ENCODE measurements at regions not wholly inside any gene's neighbourhood (a gene's known extent, or its start where the extent isn't known, plus 50 kb on each side); places are given as distances from the start of the nearest gene placed in this dataset.
"Not testable (repeated sequence)": the region's sequence is repeated elsewhere in the genome, so short reads cannot be mapped to it uniquely, and the experiment has no call there.

DNA sequence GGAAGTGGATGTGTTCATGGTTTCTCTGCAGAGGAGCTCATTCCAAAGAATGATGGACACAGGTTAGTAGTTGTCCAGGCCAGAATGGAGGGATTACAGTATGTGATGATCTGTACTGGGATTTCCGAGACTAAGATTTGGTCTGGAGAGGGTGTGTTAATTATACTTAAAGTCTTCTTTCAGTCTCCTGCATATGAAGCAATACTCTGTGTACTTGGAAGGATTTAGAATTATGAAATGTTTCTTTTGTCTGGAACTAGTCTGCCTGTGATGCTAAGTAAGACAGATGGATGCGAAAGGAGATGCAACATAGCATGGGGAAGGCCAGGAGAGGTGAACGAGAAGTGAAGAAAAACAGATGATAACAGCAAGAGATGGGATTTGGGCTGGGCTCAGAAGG is 305.1 kb upstream of the LYZL1 start:
- intact Hi-C loops (cut with DNase I): no loop called here
- no peak for DNase-seq

DNA sequence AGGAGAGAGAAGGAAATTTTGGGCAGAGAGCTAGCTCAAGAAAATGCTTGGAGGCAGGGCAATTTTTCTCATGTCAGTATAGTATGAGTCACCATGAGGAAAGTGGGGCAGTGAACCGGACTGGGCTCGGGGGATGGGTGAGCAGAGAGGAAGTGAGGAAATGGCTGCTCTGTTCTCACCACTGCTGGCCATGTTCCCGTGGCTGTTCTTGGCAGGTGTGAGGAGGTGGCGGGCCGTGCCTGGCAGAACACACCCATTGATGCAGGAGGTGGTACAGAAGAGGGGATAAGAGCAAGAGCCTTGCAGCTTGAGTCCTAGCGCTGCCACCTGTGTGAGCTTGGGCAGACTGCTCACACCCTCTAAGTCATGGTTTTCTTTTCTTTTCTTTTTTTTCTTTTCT is 304.4 kb upstream of the LYZL1 start:
- intact Hi-C loops (cut with DNase I): no loop called here
- peak in 8 of 10 donors; percentile 30 to 96 (median 70) for DNase-seq

DNA sequence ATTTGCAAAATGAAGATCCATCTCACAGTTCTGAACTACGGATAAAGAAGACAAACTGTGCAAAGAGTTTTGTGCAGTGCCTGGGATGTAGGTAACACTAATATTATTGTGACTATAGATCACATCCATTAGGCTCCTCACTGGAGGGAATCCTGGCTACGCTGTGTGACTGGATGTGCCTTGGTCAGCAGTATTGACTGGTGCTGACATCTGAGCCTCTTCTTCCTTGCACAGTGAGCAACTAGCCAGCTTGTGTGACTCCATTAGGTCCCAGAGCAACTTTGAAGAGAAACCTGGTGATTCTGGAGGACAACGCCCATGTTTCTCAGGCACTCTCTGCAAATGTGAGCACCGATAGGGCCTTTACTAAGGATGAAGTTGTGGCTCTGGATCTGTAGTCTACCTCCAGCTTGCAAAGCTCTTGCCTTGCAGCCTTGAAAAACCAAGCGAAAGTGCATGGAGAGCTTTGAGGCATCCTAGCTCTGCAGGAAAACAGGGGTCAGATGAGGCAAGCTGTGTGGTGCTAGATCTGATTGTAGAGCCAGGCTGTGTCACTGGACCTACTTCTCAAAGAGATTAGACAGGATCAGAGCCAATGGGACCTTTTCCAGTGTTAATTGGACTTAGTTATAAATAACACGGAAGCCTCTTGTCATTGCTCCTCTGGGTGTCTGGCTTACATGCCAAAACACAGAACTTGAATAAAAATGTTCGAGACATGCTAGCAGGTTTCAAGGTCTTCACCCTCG is 303.6 kb upstream of the LYZL1 start:
- DNase-seq: no peak
- intact Hi-C loops (cut with DNase I): no loop called here

DNA sequence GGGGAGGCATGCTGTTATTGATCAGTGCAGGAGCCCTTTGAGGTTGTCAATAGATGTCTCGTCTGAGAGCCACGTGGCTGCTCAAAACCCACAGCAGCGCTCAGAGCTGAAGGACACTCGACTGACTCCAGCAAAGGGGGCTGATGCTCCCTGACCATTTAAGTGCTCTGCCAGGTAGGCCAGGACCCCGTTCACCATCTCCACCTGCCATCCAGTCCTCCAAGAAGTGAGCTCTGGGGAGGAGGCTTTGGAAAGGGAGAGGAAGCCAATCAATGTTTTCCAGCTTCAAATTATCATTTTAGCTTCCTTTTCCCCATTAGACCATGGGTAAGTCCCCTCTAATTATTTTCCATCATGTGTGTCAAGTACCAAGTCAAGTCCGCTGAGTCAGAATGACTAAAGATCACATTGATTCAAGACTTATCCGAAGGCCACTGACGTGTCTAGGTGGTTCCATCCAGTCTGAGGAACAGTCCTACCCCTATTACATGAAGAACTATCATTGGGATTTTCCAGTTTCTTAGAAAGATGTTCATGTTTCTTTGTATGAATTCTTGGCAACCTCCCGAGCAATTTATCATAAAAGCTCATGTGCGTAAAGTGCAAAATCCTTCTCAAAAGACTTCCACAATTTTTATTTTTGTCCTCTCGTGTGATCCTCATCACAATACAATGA is 302.6 kb upstream of the LYZL1 start:
- no peak for DNase-seq
- intact Hi-C loops (cut with DNase I): no loop called here

DNA sequence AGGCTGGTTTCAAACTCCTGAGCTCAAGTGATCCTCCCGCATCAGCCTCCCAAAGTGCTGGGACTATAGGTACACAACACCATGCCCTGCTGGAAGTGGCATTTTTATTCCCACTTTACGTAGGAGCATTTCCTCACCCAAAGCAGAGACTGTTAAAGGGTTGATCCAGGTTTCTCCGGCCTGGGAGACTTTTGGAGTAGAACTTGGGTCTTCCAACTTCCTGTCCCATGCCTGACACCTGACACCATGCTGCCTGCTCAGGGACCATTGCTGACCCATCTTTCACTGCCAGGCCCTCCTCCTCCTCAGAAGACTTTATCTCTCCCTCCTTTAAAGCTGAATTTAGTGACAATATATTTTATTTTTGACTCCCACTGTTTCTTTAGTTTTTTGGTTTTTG is 302.0 kb upstream of the LYZL1 start:
- intact Hi-C loops (cut with DNase I): no loop called here
- DNase-seq: no peak

DNA sequence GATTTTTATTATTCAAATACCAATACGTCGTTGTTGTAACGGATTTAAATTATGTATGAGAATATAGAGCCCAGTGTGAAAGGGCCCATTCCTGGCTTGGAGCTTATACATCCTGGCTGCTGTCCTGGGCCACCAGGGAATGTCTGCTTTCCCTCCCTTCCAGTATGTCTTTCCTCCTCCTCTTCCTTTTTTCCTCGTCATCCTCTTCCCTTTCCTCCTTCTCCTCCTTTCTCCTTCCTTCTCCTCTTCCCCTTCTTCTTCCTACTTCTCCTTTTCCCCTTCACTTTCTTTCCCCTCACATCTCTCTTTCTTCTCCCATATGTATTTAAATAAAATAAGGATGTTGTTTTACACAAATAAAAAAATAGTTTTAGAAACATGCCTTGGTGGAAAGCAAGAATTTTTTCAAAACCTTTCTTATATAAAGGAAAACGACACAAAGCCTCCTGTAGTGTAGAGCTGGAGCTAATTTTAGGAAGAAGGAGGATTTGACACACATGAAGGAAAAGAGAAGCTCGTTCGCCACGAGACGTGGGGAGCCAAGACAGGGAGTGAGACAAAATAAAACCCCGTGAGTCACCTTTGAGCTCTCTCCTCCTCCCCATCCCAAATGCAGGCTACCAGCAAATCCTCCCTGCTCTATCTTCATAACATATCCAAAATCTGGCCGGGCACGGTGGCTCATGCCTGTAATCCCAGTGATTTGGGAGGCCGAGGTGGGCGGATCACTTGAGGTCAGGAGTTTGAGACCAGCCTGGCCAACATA is 301.1 kb upstream of the LYZL1 start:
- intact Hi-C loops (cut with DNase I): no loop called here
- no peak for DNase-seq

DNA sequence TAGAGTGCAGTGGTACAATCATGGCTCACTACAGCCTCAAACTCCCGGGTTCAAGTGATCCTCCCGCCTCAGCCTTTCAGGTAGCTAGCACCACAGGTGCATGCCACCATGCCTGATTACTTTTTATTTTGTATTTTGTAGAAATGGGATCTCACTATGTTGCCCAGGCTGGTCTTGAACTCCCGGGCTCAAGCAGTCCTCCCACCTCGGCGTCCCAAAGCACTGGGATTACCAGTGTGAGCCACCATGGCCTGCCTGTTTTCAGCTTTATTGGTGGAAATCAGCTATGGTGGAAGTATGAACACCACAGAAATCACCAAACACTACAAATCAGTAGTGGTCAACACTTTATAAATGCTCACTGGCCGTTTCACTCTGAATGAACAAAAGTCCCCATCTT is 299.9 kb upstream of the LYZL1 start:
- DNase-seq: no peak
- intact Hi-C loops (cut with DNase I): no loop called here

DNA sequence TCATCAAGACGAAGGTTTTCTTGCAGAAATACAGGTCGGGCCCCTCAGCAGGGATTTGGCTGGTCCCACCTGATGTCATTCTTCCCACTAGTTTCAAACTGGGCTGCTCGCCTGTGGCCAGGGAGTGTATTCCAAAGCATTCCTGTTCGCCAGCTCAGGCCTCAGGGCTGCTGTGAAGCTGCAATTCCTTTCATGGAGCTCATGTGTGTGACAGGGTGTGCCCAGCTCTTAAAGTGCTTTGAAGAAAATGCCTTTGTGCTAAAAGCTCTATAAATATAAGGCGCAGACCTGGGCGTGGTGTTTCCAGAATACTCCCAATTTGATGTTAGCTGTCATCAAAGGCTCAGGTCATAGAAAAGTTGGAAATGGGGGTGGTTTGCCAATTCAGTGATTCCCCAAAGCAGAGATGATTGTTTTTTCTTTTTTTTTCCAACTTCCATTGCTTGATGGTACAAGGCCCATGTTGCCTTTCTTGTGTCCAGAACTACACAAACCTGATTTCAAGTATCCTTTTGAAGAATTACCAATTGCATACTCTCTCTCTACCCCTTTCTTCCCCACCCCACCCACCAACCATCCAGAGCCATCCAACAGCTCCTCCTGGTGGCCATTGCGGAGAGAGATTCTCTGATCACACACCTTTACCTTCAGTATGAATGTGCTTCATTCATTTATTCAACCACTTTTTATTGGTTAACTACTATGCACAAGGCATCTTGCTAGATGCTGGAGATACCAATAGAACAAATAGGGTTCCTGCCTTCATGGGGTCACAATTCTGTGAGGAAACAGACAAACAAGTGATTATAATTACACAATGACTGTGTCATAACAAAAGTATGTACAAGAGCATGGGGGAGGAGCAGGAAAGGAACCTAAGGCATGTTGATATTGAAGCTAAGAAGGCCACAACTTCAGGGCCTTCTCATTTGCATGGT is 297.3 kb upstream of the LYZL1 start:
- intact Hi-C loops (cut with DNase I): loop anchor here (5.0 kb wide), 2 partner anchors 314 to 329 kb away; partner anchors contain the start of gene BAMBI
- peak in 1 of 10 donors; percentile 12 for DNase-seq

DNA sequence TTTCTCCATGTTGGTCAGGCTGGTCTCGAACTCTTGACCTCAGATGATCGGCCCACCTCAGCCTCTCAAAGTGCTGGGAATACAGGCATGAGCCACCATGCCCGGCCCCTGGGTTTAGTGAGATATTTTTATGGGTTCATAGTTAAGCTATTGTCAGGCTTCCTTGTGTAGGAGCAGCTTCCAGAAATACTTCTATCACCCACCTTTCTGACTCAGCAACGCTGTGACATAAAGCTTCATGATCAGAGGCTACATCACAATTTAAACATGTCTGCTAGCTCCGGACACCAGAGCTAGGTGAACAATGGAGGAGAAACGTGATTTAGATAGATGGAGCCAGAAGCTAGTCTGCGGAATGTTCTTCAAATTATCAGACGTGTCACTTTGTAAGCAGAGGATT is 295.8 kb upstream of the LYZL1 start:
- DNase-seq: no peak
- intact Hi-C loops (cut with DNase I): loop anchor here (5.0 kb wide), 2 partner anchors 316 to 331 kb away; partner anchors contain the start of gene BAMBI

DNA sequence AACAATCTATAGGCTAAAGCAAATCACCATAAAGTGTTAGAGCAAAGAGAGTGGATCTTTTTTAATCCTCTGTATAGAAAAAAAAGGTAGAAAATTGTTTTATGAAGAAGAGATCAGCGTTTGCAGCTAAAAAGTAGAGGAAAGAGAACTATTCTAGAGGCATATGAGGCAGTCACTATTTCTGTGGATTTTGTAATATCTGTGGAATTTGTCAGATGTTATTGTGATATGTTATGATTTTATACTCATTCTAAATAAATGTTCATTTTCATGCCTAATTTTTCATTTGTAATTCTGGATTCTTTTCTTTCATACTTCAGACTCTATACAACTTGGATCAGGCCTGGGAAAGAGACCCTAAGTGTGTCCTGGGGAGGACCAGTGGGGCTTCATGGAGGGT is 295.0 kb upstream of the LYZL1 start:
- intact Hi-C loops (cut with DNase I): loop anchor here (5.0 kb wide), 2 partner anchors 317 to 332 kb away; partner anchors contain the start of gene BAMBI

DNA sequence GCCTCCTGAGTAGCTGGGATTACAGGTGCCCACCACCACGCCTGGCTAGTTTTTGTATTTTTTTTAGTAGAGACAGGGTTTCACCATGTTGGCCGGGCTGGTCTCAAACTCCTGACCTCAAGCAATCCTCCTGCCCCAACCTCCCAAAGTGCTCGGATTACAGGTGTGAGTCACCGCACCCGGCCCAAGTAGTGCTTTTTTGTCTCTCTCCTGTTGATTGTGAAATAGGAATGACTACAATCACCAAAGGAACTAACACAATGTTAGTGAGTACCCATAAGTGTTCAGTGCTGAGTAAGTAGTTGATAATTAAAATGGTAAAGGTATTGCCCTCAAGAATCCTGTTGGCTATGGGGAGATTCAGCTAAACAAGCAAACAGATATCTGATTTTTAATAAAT is 294.1 kb upstream of the LYZL1 start:
- not testable (repeated sequence) for DNase-seq
- intact Hi-C loops (cut with DNase I): loop anchor here (5.0 kb wide), 2 partner anchors 318 to 333 kb away; partner anchors contain the start of gene BAMBI

More for the DNA sequence above, 295.0 kb upstream of the LYZL1 start:
- DNase-seq: no peak

DNA sequence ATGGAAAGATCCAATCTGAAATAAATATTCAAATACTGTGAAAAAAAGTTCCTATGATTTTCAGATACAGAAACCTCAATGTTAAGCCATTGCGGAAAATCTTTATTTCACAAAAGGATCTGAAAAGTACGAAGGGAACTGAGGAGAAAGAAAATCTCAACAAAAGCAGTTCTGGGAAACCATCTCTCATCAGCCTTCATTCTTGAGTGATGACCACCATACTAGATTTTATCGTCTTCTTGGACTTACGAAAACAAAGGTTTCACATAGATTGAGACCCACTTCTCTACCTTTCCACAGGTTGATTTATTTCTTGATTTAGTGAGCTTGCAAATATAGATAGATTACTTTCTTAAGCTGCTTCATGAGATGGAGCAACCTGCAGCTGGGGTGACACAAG is 293.4 kb upstream of the LYZL1 start:
- intact Hi-C loops (cut with DNase I): no loop called here
- DNase-seq: no peak

DNA sequence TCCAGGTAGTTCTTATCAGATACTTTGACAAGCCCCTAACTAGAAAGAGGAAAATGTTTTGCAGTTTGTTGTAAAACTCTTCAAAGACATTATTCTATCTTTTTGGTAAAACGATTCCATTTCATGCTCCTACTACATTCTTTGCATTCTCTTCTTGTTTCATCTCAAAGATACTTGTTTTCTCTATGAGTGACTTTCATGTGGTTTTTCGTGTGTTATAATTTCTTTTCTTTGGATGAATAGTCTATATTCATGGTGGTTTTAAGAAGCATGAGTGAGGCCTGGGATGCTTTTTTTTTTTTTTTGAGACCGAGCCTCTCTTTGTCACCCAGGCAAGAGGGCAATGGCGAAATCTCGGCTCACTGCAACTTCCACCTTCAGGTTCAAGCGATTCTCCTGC is 292.5 kb upstream of the LYZL1 start:
- DNase-seq: no peak

DNA sequence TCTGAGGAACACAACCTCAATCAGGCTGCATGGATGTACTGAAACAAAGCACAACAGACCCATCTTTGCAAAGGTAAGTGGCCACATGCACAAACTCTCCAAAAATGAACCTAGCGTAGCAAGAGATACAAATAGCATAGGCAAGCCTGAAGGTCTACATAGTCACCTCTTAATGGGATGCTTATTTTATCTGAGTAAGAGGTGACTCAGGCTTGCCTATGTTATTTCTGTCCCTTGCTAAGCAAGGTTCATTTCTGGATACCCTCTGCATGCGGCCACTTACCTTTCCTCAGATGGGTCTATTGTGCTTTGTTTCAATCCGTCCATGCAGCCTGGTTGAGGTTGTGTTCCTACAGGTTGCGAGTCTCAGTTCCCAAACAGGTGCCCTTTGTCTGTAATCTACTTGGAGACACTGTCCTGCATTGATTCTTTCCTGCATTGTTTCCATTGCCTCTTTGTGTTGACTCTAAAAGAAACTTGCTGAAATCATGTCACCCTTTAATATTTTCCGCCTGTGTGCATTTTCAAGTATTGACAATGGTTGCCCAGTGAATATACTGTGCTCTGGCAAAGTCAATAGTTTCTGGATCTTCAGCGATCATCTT is 291.8 kb upstream of the LYZL1 start:
- DNase-seq: no peak
- intact Hi-C loops (cut with DNase I): no loop called here

More for the DNA sequence above, 292.5 kb upstream of the LYZL1 start:
- intact Hi-C loops (cut with DNase I): no loop called here

DNA sequence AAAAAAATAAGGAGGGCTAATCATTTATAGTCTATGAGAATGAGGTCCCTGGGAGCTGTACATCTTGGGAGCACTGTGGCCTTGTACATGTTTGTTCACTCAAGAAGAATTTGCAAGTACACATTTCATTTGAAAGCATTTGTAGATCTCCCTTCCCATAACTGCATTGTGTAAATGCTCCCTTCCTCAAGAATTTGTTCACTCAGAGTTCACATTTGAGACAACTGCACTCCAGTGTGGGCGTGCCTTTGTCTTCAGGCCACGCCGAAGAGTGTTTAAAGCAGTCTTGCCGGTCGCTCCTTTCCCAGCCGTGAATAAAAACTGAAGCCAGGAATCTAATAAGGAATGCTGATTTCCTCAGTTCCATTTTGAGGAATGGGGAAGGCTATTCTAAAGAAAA is 291.1 kb upstream of the LYZL1 start:
- DNase-seq: no peak
- intact Hi-C loops (cut with DNase I): no loop called here

DNA sequence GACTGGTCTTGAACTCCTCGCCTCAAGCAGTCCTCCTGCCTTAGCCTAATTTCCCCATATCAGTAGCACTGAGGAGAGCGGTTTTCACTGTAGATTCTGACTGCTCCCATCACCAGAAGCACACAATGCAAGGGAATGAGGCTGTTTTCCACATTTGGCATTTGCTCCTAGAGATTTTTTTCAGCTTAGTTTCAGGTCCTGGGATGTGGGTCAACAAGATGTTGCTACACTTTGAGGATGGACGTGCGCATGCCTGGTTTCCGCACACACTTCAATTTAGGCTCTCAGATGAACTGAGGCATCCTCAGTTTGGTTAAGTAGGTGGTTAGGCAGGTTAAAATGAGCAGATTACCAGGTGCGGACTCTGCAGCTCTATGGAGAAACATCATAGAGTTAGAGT is 287.1 kb upstream of the LYZL1 start:
- intact Hi-C loops (cut with DNase I): no loop called here
- no peak for DNase-seq

DNA sequence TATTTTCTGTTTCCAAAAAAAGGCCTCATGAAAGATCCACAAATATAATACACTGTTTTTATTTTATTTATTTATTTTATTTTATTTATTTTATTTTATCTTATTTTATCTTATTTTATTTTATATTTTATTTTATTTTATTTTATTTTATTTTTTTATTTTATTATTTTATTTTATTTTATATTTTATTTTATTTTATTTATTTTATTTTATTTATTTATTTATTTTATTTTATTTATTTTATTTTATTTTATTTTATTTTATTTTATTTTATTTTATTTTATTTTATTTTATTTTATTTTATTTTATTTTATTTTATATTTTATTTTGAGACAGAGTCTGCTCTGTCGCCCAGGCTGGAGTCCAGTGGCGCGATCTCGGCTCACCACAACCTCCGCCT is 285.9 kb upstream of the LYZL1 start:
- DNase-seq; intact Hi-C loops (cut with DNase I): not testable (repeated sequence)

DNA sequence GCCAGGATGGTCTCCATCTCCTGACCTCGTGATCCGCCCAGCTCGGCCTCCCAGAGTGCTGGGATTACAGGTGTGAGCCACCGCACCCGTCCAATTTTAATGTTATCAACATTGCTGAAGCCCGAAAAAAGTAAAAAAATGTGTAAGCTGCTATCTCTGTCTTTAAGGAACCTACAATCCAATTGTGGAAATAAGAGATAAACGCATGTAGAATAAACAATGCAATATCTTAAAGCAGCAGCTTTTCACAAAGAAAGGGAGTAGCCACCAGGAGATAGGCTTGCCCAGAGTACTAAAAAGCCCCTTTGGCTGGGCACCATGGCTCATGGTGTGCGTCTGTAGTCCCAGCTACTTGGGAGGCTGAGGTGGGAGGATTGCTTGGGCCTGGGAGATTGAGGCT is 282.9 kb upstream of the LYZL1 start:
- intact Hi-C loops (cut with DNase I): no loop called here
- DNase-seq: no peak

DNA sequence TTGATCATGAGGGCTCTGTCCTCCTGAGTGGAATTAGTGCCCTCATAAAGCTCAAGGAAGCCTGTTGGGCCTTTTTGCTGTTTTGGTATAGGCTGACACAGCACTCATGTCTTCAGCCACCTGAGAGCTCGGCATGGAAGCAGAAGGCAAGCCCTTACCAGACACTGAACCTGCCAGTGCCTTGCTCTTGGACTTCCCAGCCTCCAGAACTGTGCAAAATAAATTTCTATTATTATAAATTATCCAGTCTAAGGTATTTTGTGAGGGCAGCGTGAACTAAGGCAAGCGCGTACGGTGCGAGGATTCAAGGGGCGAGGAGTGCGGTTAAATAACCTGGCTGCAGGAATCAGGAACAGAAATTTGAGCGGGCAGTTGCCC is 281.5 kb upstream of the LYZL1 start:
- intact Hi-C loops (cut with DNase I): no loop called here
- no peak for DNase-seq
